ENCODE measurements at regions not wholly inside any gene's neighbourhood (a gene's known extent, or its start where the extent isn't known, plus 50 kb on each side); places are given as distances from the start of the nearest gene placed in this dataset.
A peak's percentile ranks its signal among the peaks of the same experiment; 100 is the strongest.

DNA sequence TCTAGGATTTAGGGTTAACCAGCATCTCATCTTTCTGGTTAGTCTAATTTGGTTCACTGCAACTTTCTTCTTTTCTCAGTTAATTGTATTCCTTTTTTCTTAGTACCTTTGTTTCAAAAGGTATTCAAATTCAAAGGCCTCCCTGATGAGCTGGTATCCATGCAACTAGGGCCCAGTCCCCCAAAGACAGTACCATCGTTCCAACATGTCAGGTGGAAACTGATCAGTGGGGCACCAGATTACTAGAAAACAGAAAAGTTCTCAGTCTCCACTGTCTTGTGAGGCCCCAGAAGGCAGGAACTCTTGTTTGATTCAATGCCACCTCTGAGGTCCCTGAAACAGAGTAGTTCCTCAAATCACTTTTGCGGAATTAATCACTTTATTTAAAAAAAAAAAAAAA lies 303.2 kb upstream of the NBEA start:
- no peak for DNase-seq

DNA sequence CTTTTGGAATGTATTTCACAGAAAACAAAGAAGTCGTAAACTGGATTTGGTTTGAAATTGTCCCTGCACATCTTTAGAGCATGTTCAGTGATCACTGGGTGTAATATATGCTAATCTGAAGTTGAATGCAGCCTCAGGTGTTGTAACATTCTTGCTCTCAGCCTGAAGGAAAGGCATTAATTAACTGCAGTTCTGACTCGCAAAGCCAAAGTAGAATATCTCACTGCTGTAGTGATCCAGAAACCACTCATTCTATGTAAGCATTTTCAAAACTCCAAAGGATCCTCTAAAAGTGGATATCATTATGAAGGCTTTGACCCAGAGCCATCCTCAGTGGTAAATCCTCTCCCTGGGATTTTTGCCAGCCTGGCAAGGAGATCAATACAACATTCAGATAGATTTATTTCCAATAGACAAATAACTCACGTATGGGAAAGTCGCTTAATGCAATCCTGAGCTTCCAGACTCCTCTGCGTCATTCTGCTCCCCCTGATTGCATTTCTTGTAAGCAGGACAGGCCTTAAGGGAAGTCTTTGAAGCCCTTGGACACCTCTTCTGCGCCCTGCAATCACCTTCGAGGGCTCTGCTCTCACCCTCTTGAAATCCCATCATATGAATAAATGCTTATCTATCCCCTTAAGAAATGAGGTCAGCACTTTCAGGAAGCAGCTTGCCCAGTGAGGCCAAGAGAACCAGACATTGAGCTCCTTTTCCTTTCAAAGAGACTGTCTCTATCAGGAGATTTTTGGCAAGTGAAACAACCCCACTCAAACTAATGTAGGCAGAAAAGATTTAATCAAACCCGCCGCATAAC lies 301.7 kb upstream of the NBEA start:
- DNase-seq, result no peak

GRCh38 chr13:34640993-34641330 lies 301.1 kb upstream of the NBEA start:
- no peak for DNase-seq

DNA sequence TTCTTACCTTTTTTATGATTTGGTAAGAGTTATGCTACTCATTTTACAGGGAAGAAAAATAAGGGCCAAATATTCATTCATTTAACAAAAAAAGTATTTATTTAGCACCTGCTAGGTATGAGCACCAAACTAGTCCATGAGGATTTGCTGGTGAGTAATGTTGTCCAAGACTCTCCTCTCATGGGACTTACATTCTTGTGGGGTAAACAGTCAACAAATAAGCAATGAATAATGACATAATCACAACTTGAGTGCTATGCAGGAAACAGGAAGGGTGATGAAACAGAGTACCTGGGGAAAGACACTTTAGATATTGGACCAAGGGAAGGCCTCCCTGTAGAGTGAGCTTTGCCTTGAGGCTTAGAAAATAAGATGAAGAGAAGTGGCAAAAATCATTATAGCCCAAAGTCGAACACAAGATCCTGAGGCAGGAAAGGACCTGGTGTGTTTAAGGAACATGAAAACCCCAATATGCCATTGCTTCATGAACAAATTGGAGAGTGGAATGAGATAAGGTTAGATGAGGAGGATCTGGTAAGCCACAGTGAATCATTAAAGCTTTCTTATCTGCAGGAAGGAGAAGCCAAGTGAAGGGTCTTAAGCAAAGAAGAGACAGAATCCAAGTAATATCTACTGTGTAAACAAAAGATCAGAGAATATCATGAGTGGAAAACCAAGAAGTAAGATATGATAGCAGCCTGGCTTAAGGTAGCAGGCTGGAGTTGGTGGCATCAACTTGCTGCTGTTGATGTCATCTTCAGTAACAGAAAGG lies 294.5 kb upstream of the NBEA start:
- DNase-seq, result no peak

DNA sequence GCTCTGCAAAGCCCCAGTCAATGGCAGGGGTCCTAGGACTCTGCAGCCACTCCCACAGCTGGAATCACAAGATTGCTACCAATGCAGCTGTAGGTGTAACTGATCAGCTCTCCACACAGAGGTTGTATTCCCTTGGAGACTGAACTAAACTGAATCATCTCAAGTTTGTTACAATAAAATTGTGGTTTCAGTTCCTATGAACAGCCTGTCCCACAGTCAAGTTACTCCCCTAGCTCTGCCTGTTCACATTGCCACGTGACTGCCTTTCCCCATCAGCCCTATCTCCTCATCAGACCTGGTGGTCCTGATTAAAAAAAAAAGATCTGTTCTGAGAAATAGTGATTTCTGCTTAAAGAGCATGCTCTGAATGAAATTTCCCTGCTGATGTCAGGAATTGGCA lies 287.9 kb upstream of the NBEA start:
- DNase-seq, result peak; percentile 40

- peak; percentile 57 for DNase-seq
Observed at GRCh38 chr13:34654647-34655046, 287.4 kb upstream of the NBEA start.

DNA sequence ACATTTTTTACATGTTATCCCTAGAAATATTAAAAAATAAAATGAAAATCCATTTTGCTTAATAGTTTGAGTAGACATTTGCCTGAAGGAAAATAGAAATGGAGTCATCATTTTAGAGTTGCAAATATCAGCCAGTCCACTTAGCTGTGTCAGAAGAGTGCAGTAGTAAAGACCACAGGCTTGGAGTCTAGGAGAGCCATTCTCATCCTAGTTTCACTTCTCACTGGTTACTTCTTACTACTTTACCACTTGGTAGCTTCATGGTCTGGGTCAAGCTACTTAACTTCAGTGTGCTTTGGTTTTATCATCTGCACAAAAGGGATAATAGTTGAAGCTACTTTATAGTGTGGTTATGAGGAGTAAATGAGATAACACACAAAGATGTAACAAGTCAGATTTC lies 286.5 kb upstream of the NBEA start:
- no peak for DNase-seq

DNA sequence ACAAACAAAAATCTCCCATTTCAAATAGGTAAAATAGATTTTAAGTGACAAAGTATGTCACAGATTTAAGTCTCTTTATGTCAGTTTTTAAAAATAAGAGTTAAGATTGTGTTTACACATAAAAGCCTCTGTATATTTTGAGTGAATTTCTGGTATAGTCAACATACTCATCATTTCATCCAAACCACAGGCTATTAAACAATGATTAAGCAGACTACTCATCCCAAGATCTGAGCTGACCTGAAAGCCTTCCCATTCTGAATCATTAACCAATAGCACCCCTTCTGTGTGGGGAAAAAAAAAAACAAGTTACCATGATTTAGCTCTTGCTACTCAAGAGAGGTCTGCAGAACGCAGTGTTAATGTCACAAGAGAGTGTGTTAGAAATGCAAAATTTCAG lies 284.4 kb upstream of the NBEA start:
- DNase-seq, result peak; percentile 86

DNA sequence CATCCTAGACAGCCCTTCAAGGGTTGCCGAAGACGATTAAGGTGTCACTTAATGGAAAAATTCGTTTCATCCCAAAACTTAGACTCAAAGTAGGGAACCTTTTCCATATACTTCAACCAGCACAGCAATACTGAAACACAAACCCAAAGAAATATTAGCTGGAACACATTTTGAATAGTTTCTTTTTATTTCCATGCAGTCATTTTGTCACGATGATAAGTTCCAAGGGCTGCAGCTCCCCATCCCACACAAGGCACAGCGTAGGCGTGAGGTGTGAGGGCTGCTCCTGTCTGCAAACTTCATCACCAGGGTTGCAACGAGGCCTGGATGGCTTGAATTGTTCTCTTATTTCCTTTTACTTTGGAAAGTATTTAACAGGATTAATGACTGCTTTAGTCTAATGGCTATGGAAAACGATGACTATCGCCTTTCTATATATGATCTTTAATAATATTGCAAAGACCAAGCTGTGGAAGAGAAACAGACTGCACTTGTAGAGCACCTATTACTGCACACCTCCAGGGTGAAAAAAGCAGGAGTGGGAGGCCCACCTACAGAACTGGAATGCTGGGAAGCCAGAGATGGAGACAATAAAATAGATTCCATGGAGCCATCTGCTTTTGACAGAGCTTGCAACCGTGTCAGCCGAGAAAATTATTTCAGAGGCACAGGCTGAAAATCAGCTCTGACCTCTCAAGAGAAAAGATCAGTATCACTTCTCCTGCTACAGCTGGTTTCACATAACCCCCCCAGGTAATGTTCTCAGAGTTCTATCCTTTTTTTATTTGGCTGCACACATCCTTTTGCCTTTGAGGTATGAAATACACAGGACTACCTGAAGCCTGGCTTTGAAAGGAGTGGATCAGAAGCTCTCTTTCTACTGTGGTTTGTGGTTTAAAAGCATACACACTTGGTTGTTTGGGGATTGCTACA lies 274.5 kb upstream of the NBEA start:
- DNase-seq, result no peak

- no peak for DNase-seq
Observed at GRCh38 chr13:34671137-34671536, 270.9 kb upstream of the NBEA start.

DNA sequence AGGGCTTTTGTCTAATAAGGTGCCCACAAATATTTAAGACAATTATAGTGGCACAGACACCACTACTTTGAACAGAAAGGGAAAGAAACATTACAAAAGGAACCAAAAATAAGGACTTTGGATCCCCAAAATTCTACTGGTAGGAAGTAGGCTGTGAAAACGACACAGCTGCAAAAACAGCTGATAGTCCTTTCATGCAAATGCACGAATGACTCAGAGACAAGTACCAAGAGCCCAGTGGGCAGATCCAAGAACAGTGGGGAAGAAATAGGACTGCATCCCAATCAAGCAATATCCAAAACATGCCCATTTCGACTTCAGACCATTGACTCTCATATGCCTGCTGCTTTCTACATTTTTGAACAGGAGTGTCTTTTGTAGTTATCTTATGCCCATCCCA lies 269.4 kb upstream of the NBEA start:
- DNase-seq, result no peak

DNA sequence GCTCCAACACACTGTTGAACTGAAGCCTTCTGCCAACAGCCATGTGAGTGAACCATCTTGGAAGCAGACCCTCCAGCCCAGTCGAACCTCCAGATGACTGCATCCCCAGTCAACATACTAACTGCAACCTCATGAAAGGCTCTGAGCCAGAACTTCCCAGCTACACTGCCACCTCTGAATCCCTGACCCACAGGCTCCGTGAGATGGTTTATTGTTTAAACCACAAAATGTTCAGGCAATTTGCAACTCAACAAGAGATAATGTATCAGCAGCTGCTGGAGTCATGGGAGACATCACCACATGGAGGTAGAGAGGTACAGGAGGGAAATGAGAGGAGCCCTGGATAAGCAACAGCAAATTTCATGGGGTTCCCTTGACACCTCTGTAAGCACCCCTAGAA lies 266.4 kb upstream of the NBEA start:
- DNase-seq, result peak; percentile 4

GRCh38 chr13:34678154-34678553 lies 263.9 kb upstream of the NBEA start:
- DNase-seq, result peak; percentile 49

DNA sequence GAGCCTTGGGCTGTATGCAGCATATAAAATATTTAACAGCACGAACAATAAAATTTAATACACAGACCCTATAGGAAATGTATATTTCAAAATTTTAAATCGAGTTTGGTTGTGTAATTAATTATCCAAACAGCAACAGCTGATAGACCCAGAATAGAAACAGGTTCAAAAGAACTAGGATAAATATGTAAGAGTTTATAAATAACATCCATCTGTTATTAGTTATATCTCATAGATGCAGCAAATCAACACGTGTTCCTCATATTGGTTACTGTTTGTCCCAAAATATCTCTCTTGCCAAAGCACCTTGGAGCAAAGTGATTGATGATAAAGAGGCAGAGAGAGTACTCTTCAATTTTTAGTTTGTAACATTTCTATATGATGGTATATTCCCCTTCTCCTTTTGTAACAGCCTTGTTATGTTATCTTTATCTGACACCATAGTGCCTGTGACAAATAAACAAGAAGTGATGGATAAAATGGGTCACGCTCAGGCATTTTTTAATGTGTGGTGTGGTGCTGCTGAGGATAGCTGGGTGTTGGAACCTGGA lies 260.6 kb upstream of the NBEA start:
- no peak for DNase-seq

GRCh38 chr13:34695063-34695462 lies 247.0 kb upstream of the NBEA start:
- no peak for DNase-seq

GRCh38 chr13:34696296-34696695 lies 245.8 kb upstream of the NBEA start:
- no peak for DNase-seq

DNA sequence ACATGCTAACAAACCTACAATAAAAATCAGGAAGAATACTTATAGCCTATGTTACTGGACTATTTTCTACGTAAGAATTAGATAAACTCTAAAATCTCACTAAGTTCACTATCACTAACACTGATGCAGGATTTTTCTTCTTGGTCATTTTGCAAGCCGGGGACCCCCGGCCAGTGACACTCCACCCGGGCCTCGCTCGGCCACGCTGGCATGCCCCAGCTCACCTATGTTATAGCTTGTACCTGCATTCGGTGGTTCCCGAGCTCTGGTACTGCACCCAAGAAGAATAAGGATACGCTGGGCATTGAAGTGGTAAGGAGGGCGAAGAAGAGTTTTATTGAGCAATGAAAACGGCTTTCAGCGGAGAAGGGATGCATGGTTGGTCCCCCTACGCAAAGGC lies 245.3 kb upstream of the NBEA start:
- no peak for DNase-seq

GRCh38 chr13:34698945-34699344 lies 243.1 kb upstream of the NBEA start:
- DNase-seq, result no peak

DNA sequence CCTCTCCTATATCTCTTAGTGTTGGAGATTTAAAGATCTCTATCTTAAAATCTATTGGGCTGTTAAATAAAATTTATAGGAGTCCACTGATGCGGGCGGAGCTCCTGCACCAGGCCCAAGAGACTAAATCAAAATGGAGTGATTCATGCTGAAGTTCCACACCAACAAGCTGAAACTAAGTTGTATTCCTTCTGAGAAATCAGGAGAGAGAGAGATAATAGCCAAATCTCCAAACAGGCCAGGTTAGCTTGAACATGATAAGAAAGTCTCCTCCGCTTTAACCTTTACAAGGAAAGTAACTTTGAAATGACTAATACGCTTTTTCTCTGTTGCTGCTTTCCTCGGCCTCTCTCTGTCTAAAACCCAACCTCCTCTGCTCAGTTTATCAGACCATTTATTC lies 241.9 kb upstream of the NBEA start:
- no peak for DNase-seq

- no peak for DNase-seq
Observed at GRCh38 chr13:34701919-34702318, 240.2 kb upstream of the NBEA start.

DNA sequence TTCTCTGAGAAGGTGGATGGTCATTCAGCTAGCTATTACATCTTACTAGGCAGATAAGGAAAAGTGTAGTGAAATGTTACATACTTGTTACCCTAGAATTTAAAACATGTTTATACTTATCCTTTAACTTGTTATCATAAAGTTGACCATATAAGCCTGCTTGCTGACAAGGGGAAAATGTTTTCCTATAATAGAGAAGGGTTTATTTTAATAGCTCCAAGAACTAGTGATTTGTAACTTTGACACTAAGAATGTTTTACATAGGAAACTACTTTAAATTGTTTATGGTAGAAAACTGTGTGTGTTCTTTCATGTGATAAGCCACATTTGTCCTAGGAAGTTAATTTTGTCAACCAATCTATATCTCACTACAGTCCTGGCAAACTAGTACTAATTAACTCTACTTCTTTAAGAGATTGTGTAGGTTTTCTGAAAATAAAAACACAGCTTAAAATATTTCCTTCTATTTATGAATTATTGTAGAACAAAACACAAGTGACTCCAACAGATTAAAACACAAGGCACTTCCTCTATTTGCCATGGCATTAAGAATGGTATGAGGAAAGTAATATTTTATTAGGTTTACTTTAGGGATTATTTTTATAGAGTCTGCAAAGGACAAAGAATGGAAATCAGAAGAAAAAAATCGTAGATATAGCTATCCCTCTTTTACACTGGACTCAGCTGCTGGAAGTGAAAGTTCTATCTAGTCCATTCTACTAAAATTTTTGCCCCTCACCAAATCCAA lies 233.3 kb upstream of the NBEA start:
- no peak for DNase-seq
